Sigmoid colon (tissue), 6 donors: ENCODE measurements at regions not wholly inside any gene's neighbourhood (a gene's known extent, or its start where the extent isn't known, plus 50 kb on each side); places are given as distances from the start of the nearest gene placed in this dataset.

ENCODE experiments used
- DNase-seq: peaks from one replicate; pipeline ENCODE4 v3.0.0-alpha.2; 2019
- H3K27ac ChIP-seq, 4 donors: fragments of 200-600 bp; sonication (generic); one replicate each; pipeline ENCODE4 v1.5.1; 2016 to 2019; ENCODE audit warnings: mild to moderate bottlenecking in 1 of 4
- H3K27me3 ChIP-seq, 3 donors: fragments of 200-600 bp; sonication (generic); one replicate each; pipeline ENCODE4 v1.5.1; 2019; ENCODE audit warnings: mild to moderate bottlenecking in 1 of 3
- H3K36me3 ChIP-seq, 4 donors: fragments of 200-600 bp; sonication (generic); one replicate each; pipeline ENCODE4 v1.5.1; 2016 to 2019
- H3K4me1 ChIP-seq, 4 donors: fragments of 200-600 bp; sonication (generic); one replicate each; pipeline ENCODE4 v1.5.1; 2017 to 2019
- H3K4me3 ChIP-seq, 4 donors: fragments of 200-600 bp; sonication (generic); one replicate each; pipeline ENCODE4 v1.5.1; 2017 to 2019; ENCODE audit warnings: mild to moderate bottlenecking in 2 of 4, moderate library complexity in 1 of 4
- H3K9me3 ChIP-seq, 4 donors: fragments of 200-600 bp in 3 of 4; sonication (generic) in 3 of 4; one replicate each; pipeline versions ENCODE4 v1.5.1 to v1.6.1; 2013 to 2019
- EP300 ChIP-seq, 4 donors: sonication (generic); formaldehyde crosslinking; IDR thresholded peaks; one replicate each; pipeline ENCODE4 v1.6.1; 2017; ENCODE audit warnings: antibody characterized with exemption in 4 of 4
- POLR2A ChIP-seq, 2 donors: fragments of 450-650 bp; IDR thresholded peaks; one replicate each; pipeline ENCODE4 v1.6.1; 2016; ENCODE audit warnings: antibody characterized with exemption in 2 of 2, mild to moderate bottlenecking in 2 of 2, moderate library complexity in 2 of 2
- POLR2AphosphoS5 ChIP-seq, 4 donors: sonication (generic); formaldehyde crosslinking; IDR thresholded peaks; one replicate each; pipeline ENCODE4 v1.6.1; 2017; ENCODE audit warnings: antibody characterized with exemption in 4 of 4
- WGBS, 2 donors: extraction: QIAGEN DNeasy Blood & Tissue Kit; methylation state at CpG; one replicate each; pipeline ENCODE4 v1.1.7; 2013; 5-methylcytosine and 5-hydroxymethylcytosine counted together
- intact Hi-C: fragments of 100-400 bp; cut with DNase I; formaldehyde crosslinking; loops from one replicate; pipeline ENCODE4 v1.15.1; 2023
- TF ChIP-seq, protein P1 (sequence below), 4 experiments: fragments of 450-650 bp in 3 of 4; fragments of 200-600 bp in 1 of 4; IDR thresholded peaks; one replicate each; pipeline ENCODE4 v1.5.1; 2016 to 2019; ENCODE audit warnings: antibody characterized with exemption in 4 of 4, mild to moderate bottlenecking in 3 of 4, moderate library complexity in 2 of 4
- donor health status: healthy with polysubstance abuse.
- donor health status: healthy.

DNA sequence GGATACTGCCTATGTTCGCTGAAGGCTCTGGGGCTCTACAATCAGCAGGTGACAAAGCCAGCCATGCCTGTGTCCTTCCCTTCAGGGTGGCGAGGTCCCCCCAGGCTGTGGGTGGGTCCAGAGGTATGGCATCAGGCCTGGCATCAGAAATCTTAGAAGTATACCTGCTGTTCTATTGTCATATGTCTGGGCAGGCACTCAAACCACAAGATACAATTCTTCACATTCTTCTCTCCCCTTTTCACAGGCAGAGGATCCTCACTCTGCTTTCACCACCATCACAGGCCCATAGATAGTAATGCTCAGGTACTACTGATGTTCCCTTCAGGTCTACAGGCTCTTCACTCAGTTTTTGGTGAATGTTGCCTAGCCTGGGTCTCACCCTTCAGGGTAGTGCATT, 1180.0 kb upstream of the CITED2 start:
- WGBS, 2 donors: 85 to 89% methylated on average over 2 of the region's 2 CpGs
- Histone ChIP-seq H3K9me3 (no peaks in the 10 kb centered on the region), H3K27me3 (no peaks in the 10 kb centered on the region), H3K36me3 (no peaks in the 10 kb centered on the region), H3K27ac (no peak overlapping the region), H3K4me3 (no peak overlapping the region), H3K4me1 (no peaks in the 10 kb centered on the region)
- intact Hi-C loops: no loop called here
- DNase-seq: no peak
- TF ChIP-seq EP300 (IDR thresholded peaks at IDR 0.05): no peak
- TF ChIP-seq POLR2AphosphoS5 (IDR thresholded peaks at IDR 0.05): no peak
- no peak for TF ChIP-seq POLR2A (IDR thresholded peaks at IDR 0.05)
- TF ChIP-seq, protein P1, sequence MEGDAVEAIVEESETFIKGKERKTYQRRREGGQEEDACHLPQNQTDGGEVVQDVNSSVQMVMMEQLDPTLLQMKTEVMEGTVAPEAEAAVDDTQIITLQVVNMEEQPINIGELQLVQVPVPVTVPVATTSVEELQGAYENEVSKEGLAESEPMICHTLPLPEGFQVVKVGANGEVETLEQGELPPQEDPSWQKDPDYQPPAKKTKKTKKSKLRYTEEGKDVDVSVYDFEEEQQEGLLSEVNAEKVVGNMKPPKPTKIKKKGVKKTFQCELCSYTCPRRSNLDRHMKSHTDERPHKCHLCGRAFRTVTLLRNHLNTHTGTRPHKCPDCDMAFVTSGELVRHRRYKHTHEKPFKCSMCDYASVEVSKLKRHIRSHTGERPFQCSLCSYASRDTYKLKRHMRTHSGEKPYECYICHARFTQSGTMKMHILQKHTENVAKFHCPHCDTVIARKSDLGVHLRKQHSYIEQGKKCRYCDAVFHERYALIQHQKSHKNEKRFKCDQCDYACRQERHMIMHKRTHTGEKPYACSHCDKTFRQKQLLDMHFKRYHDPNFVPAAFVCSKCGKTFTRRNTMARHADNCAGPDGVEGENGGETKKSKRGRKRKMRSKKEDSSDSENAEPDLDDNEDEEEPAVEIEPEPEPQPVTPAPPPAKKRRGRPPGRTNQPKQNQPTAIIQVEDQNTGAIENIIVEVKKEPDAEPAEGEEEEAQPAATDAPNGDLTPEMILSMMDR (IDR thresholded peaks at IDR 0.05): no peak

DNA sequence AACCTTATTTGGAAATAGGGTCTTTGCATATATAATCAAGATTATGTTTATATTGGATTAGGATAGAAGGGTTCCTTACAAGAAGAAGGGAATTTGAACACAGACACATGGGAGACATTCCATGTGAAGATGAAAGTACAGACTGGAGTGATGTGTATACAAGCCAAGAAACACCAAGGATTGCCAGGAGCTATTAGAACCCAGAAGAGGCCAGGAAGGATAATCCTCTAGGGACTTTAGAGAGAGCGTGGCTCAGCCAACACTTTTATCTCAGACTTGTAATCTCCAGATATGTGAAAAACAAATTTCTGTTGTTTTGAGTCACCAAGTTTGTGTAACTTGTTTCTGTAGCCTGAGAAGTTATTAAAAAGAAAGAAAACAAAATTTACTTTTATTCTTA, 1173.9 kb upstream of the CITED2 start:
- Histone ChIP-seq H3K36me3 (no peaks in the 10 kb centered on the region), H3K27me3 (no peaks in the 10 kb centered on the region), H3K4me1 (no peaks in the 10 kb centered on the region), H3K27ac (no peak overlapping the region), H3K9me3 (no peaks in the 10 kb centered on the region), H3K4me3 (no peak overlapping the region)
- intact Hi-C loops: no loop called here
- TF ChIP-seq EP300 (IDR thresholded peaks at IDR 0.05): no peak
- TF ChIP-seq POLR2AphosphoS5 (IDR thresholded peaks at IDR 0.05): no peak
- no peak for TF ChIP-seq POLR2A (IDR thresholded peaks at IDR 0.05)
- TF ChIP-seq, protein P1 (IDR thresholded peaks at IDR 0.05): no peak
- 72 to 84% methylated on average over 1 of the region's 1 CpG for WGBS, 2 donors
- no peak for DNase-seq

GRCh38 chr6:140546640-140547039, 1172.2 kb upstream of the CITED2 start:
- intact Hi-C loops: no loop called here
- Histone ChIP-seq H3K4me3 (no peak overlapping the region), H3K36me3 (no peaks in the 10 kb centered on the region), H3K27me3 (no peaks in the 10 kb centered on the region), H3K9me3 (no peaks in the 10 kb centered on the region), H3K27ac (no peak overlapping the region), H3K4me1 (no peaks in the 10 kb centered on the region)
- WGBS, 2 donors: 68 to 91% methylated on average over 3 of the region's 3 CpGs
- DNase-seq: no peak
- TF ChIP-seq, protein P1 (IDR thresholded peaks at IDR 0.05): no peak
- TF ChIP-seq POLR2A (IDR thresholded peaks at IDR 0.05) (no peak), POLR2AphosphoS5 (IDR thresholded peaks at IDR 0.05) (no peak), EP300 (IDR thresholded peaks at IDR 0.05) (no peak)

DNA sequence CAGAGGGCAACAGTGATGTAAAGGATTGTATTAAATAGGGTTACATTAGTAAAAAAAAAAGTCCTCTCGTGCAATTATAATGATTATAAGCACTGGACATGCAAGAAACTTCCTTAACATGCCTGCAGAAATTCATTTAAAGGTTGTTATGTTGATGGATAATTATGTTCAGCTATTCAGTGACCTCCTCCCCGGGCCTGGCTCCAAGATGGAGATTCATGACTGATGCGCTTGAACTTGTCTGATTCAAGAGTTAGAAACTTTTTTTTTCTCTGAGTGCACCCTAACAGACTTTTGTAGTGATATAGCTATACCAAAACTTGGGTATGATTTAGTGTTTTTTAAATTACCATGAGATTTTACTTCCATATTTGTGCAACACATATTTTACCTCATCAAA, 1170.0 kb upstream of the CITED2 start:
- no peak for DNase-seq
- no peaks in the 10 kb centered on the region for H3K9me3 ChIP-seq
- 87 to 97% methylated on average over 3 of the region's 3 CpGs for WGBS, 2 donors
- H3K4me1 ChIP-seq: no peaks in the 10 kb centered on the region
- H3K27ac ChIP-seq: no peak overlapping the region
- no peaks in the 10 kb centered on the region for H3K36me3 ChIP-seq
- intact Hi-C loops: no loop called here
- TF ChIP-seq POLR2A (IDR thresholded peaks at IDR 0.05): no peak
- TF ChIP-seq POLR2AphosphoS5 (IDR thresholded peaks at IDR 0.05): no peak
- no peak for TF ChIP-seq EP300 (IDR thresholded peaks at IDR 0.05)
- TF ChIP-seq, protein P1 (IDR thresholded peaks at IDR 0.05): no peak
- H3K27me3 ChIP-seq: no peaks in the 10 kb centered on the region
- H3K4me3 ChIP-seq: no peak overlapping the region

DNA sequence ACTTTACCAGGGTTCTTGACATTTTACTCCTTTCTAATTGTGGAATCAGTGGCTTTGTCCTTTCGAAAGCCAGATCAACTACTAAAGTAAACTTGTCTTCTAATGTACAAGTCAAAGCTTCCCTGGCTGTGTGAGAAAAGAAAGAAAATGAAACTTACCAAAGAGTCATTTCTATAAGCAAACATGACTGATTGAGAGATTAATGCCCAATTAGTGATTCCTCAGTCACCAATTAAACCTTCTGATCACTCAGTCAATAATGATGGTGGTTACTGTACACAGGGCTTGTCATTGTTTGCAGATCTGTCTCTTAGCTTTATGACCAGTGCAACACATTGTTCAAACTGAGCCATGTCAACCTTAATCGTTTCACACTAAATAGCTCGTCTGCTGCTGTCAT, 1168.4 kb upstream of the CITED2 start:
- WGBS, 2 donors: 76 to 82% methylated on average over 3 of the region's 3 CpGs
- intact Hi-C loops: no loop called here

More for the DNA sequence above, 1168.4 kb upstream of the CITED2 start:
- no peak for DNase-seq
- no peaks in the 10 kb centered on the region for H3K27me3 ChIP-seq
- H3K36me3 ChIP-seq: no peaks in the 10 kb centered on the region
- H3K4me1 ChIP-seq: peaks cover 0 to 11% (median 11%) of the 10 kb centered on the region in 4 donors
- TF ChIP-seq, protein P1 (IDR thresholded peaks at IDR 0.05): no peak
- TF ChIP-seq POLR2A (IDR thresholded peaks at IDR 0.05) (no peak), EP300 (IDR thresholded peaks at IDR 0.05) (no peak), POLR2AphosphoS5 (IDR thresholded peaks at IDR 0.05) (no peak)
- H3K27ac ChIP-seq: no peak overlapping the region
- H3K4me3 ChIP-seq: no peak overlapping the region
- no peaks in the 10 kb centered on the region for H3K9me3 ChIP-seq
